ENCODE measurements at regions not wholly inside any gene's neighbourhood (a gene's known extent, or its start where the extent isn't known, plus 50 kb on each side); places are given as distances from the start of the nearest gene placed in this dataset.

DNA sequence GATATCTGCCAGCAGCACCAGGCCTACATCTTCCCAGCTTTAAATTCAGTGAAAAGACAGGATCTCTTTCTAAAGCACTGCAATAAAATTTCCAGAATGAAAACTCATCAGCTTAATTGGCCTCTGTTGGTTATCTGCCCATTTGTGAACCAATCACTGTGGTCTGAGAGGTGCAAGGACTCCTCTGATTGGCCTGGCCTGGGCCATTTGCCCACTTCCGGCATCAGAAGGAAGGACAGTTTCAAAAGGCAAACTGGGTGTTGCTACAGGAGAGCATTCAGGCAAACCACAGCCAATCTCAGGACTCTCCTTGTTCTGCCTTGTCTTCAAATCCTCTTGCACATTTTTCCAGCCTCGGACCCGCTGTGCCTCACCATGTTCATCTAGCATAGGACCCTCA lies 163.9 kb upstream of the CCDC150 start:
- TF ChIP-seq GATA3 (IDR thresholded peaks at IDR 0.05; ENCODE audit: low read depth, low read length) = no peak
- no peak for TF ChIP-seq GATA2 (IDR thresholded peaks at IDR 0.05; ENCODE audit: low read depth, low read length)

DNA sequence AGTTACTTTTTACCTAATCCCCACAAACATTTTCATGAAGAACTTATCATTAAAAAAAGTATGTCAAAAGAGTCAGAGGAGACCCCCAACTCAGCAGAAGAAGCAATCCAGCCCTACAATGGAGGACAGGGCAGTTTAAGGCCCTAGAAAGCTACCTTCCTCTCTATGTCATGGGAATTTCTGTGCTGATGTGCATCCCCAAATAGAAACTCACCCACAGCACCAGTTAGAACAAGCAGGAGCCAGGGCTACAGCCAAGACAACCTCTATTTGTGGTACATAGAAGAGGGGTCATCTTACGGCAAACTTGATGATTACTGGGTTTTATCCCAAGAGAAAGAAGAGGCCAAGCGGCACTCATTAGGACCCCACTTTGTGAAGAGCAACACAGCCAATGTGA lies 160.9 kb upstream of the CCDC150 start:
- TF ChIP-seq GATA2 (IDR thresholded peaks at IDR 0.05; ENCODE audit: low read depth, low read length) (no peak), GATA3 (IDR thresholded peaks at IDR 0.05; ENCODE audit: low read depth, low read length) (no peak)

DNA sequence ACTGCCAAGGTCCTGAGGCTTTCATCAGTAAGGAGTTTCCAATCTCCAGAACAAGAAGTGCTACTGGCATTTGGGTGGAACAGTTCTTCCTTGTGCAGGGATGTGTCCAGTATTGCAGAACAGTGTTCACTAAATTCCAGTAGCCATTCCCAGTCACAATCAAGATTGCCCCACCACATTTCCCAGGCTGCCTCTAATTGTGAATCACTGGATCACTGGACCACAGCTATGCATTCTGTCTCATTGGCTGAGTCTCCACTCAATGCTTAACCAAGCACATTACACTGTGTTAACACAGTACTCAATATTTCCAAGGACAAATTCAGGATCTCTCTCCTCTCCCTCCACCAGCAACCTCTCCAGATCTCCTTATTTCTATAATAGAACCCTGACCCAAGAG lies 160.2 kb upstream of the CCDC150 start:
- no peak for TF ChIP-seq GATA2 (IDR thresholded peaks at IDR 0.05; ENCODE audit: low read depth, low read length)
- no peak for TF ChIP-seq GATA3 (IDR thresholded peaks at IDR 0.05; ENCODE audit: low read depth, low read length)

- no peak for TF ChIP-seq GATA3 (IDR thresholded peaks at IDR 0.05; ENCODE audit: low read depth, low read length)
- no peak for TF ChIP-seq GATA2 (IDR thresholded peaks at IDR 0.05; ENCODE audit: low read depth, low read length)
These were observed 158.7 kb upstream of the CCDC150 start for GRCh38 chr2:196480653-196481323.

DNA sequence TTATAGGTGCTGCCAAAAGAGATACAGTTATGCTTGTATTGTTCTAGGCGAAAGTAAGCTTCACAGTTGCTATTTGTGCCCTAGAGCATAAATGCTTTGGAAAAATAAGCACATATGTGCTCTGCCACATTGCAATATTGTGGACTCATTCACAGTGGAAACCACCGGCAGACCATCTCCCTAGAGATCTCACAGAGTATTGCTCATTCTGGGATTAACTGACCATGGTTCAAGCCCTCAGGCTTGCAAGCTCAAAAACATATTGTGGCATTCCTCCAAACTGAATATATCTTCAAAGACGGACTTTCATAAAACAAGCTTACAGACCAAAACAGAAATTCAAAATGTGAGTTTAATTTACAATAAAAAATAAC lies 158.2 kb upstream of the CCDC150 start:
- TF ChIP-seq GATA3 (IDR thresholded peaks at IDR 0.05; ENCODE audit: low read depth, low read length) (no peak), GATA2 (IDR thresholded peaks at IDR 0.05; ENCODE audit: low read depth, low read length) (no peak)

DNA sequence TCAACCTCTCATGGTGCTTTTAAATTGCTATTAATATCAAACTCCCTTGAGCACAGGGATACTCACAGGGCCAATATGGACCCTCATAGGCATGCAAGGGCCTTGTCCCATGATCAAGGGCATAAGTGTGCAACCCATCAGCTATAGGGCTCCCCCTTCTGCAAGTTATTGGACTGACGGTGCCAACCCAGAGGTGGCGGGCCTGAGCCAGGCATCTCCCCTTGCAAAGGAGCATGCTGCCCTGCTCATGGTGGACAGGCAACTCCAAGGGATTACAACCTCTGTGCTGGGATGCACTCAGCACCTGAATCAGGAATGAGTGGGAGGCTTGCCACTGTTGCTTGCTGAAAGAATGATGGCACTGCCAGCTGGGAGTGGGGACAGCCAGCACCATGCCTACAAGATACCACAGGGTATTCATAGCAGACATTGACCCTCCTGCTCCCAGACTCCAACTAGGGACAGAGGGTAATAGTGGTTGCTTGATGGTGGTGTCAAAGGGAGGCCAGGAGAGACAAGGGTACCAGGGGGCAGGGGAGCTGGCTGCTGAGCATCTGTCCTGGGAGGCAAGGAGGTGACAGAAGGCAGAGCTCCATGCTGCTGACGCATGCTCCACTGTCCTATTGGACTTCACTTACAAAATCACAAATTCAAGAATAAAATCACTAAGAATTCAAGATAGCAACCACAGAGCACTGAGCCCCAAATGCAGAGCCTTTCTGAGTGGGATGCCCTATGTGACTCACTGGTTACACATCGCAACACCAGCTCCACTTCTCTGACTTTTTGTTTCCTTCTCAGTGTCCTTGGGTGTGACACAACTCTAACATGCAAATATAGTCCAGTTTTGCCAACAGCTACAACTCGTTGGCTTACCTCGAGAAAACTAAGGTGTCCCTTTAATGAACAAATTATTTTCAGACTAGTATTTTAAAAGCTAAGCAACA lies 157.1 kb upstream of the CCDC150 start:
- no peak for TF ChIP-seq GATA2 (IDR thresholded peaks at IDR 0.05; ENCODE audit: low read depth, low read length)
- TF ChIP-seq GATA3 (IDR thresholded peaks at IDR 0.05; ENCODE audit: low read depth, low read length) = no peak

GRCh38 chr2:196486146-196486545 lies 153.4 kb upstream of the CCDC150 start:
- no peak for TF ChIP-seq GATA3 (IDR thresholded peaks at IDR 0.05; ENCODE audit: low read depth, low read length)

GRCh38 chr2:196487417-196487816 lies 152.1 kb upstream of the CCDC150 start:
- TF ChIP-seq GATA3 (IDR thresholded peaks at IDR 0.05; ENCODE audit: low read depth, low read length) = no peak
- TF ChIP-seq GATA2 (IDR thresholded peaks at IDR 0.05; ENCODE audit: low read depth, low read length) = no peak

DNA sequence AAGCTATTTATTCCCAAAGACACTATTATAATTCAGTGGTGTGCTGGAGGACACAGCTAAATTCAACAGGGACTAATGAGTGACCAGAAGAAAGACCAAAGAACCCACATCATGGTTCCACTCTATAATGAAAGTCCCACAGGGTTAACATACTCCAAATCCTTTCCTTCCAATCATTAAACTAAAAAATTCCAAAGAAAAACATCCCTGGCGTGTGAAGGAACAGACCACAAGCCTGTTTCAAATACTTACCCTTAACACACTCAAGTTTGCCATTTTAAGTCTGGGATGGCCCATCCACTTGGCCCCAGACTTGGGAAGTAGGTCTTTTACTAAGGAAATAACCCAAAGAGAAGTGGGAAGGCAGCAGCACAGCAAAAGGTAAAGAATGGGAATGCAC lies 150.1 kb upstream of the CCDC150 start:
- no peak for TF ChIP-seq GATA2 (IDR thresholded peaks at IDR 0.05; ENCODE audit: low read depth, low read length)
- TF ChIP-seq GATA3 (IDR thresholded peaks at IDR 0.05; ENCODE audit: low read depth, low read length) = no peak

- no peak for TF ChIP-seq GATA3 (IDR thresholded peaks at IDR 0.05; ENCODE audit: low read depth, low read length)
- no peak for TF ChIP-seq GATA2 (IDR thresholded peaks at IDR 0.05; ENCODE audit: low read depth, low read length)
These were observed 146.6 kb upstream of the CCDC150 start for GRCh38 chr2:196492946-196493345.

GRCh38 chr2:196498962-196499361 lies 140.6 kb upstream of the CCDC150 start:
- TF ChIP-seq GATA2 (IDR thresholded peaks at IDR 0.05; ENCODE audit: low read depth, low read length) (no peak), GATA3 (IDR thresholded peaks at IDR 0.05; ENCODE audit: low read depth, low read length) (no peak)

GRCh38 chr2:196499686-196500085 lies 139.8 kb upstream of the CCDC150 start:
- TF ChIP-seq GATA3 (IDR thresholded peaks at IDR 0.05; ENCODE audit: low read depth, low read length) (no peak), GATA2 (IDR thresholded peaks at IDR 0.05; ENCODE audit: low read depth, low read length) (no peak)

DNA sequence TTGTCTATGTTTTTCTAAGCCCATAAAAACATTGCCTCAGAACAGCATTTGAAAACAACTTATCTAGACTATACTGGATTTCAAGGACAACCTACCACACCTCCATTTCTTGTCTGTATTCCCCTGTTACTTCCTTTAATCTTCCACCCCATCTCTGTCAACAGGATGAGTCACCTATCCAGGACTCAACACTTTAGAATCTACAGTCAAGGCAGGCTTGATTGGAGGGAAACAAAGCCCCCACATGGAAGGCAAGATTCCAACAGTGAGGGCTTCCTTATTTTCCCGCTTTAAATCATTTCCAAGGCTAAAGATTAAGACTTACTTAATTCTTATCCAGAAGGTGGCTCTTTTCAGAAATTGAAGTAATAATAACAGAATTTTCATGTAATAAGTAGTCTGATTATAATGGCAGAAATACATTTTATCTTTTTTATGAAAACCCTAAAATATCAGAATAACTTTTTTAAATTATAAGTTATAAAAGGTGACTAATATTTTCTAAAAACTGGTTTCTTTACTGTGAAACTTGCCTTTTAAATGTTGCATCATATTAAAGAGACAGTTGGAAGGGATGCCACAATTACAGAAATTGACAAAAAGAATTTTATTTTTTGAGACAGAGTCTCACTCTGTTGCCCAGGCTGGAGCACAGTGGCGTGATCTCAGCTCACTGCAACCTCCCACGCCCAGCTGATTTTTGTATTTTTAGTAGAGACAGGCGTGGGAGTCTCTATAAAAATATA lies 138.7 kb upstream of the CCDC150 start:
- TF ChIP-seq GATA3 (IDR thresholded peaks at IDR 0.05; ENCODE audit: low read depth, low read length) = no peak
- TF ChIP-seq GATA2 (IDR thresholded peaks at IDR 0.05; ENCODE audit: low read depth, low read length) = no peak

- no peak for TF ChIP-seq GATA2 (IDR thresholded peaks at IDR 0.05; ENCODE audit: low read depth, low read length)
- TF ChIP-seq GATA3 (IDR thresholded peaks at IDR 0.05; ENCODE audit: low read depth, low read length) = no peak
These were observed 137.7 kb upstream of the CCDC150 start for GRCh38 chr2:196501836-196502235.

Data from SH-SY5Y (cell line).